ENCODE measurements at regions not wholly inside any gene's neighbourhood (a gene's known extent, or its start where the extent isn't known, plus 50 kb on each side); places are given as distances from the start of the nearest gene placed in this dataset.

DNA sequence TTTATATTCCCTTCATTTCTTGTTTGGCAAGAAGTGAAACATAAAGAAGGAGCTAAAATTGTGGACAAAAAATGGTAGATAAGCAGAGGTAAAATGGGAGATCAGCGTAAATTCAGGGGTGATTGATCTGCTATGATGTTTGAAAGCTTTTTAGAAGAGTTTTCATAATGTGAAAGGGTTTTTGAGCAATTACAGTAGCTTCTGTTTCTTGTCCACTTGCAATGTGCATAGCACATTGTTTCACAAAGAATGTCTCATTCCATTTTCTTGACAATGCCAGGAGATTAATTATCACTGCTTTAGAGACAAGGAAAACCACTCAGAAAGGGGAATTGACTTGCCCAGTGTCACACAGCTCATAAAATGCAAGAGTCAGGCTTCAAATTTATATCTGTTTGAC lies 65.9 kb upstream of the PLPPR4 start:
- Histone ChIP-seq H3K27me3 (ENCODE audit: control insufficient read depth, insufficient read depth, low read length) (no peaks in the 10 kb centered on the region), H3K4me3 (ENCODE audit: low read depth, low read length) (no peak overlapping the region), H3K36me3 (ENCODE audit: control insufficient read depth, insufficient read depth, low read length) (no peaks in the 10 kb centered on the region)
- FAIRE-seq (no peak), DNase-seq (ENCODE audit: low read depth) (no peak)
- TF ChIP-seq CTCF (IDR thresholded peaks at IDR 0.05; ENCODE audit: insufficient read depth, low read length, severe bottlenecking): no peak

GRCh38 chr1:99207216-99207615 lies 57.1 kb upstream of the PLPPR4 start:
- FAIRE-seq: no peak
- no peaks in the 10 kb centered on the region for H3K36me3 ChIP-seq (ENCODE audit: control insufficient read depth, insufficient read depth, low read length)

More at GRCh38 chr1:99207216-99207615, 57.1 kb upstream of the PLPPR4 start:
- no peak for TF ChIP-seq CTCF (IDR thresholded peaks at IDR 0.05; ENCODE audit: insufficient read depth, low read length, severe bottlenecking)
- H3K27me3 ChIP-seq (ENCODE audit: control insufficient read depth, insufficient read depth, low read length): no peaks in the 10 kb centered on the region
- DNase-seq (ENCODE audit: low read depth): no peak
- no peak overlapping the region for H3K4me3 ChIP-seq (ENCODE audit: low read depth, low read length)

Measured in bronchial epithelial cell (primary cell).